Islet precursor cell (in vitro differentiated cells): ENCODE measurements at regions not wholly inside any gene's neighbourhood (a gene's known extent, or its start where the extent isn't known, plus 50 kb on each side); places are given as distances from the start of the nearest gene placed in this dataset.
"Not testable (repeated sequence)": the region's sequence is repeated elsewhere in the genome, so short reads cannot be mapped to it uniquely, and the experiment has no call there.

Experiments used
- DNase-seq: peaks from one replicate; pipeline ENCODE4 v3.0.0-alpha.2; 2018

DNA sequence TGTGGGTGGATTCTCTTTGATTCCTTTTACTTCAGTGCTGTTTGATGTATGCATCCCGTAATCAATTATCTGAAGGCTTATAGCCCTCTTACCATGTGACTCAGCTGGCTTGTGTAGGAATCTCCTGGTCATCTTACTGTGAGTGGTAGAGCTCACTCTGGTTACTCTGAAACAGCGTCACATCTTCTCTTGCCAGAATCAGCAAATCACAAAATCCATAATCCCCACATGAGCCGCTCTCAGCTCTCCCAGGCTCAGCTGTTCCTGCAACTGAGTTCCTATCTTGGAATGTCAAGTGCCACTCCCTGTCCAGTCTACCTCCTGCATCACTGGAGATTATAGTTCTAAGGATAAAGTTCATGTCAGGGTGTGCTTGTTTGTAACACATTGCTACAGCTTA lies 278.0 kb downstream of the FBXO8 start:
- DNase-seq: peak; percentile 67

DNA sequence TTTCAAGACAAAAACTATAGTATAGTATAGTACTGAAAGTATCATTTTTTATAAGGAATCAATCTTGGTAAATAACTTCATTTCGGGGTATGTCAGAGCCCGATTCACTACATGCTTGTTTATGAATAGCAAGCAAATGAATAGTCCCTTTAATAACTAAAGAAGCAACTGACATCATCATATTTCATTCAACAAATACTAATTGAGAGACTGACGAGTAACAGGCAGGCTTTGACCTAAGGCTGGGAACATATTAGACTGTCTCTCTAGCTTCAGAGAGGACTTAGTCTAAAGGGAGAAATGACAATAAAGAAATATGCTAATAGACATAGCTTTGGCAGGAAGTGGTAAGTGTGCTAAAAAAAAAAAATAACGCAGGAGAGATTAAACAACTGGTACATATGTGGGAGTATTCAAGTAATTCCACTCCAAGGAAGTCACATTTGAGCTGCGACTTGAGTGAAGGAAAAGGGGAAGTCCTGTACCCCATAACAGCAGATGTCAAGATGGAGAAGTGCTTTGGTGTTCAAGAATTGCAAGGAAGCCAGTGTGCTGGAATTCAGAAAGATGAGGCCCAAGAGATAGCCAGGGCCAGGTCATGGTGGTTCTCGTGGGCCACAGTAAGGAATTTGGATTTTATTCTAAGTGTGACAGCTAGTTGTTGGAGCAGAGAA lies 284.9 kb downstream of the FBXO8 start:
- DNase-seq: no peak

DNA sequence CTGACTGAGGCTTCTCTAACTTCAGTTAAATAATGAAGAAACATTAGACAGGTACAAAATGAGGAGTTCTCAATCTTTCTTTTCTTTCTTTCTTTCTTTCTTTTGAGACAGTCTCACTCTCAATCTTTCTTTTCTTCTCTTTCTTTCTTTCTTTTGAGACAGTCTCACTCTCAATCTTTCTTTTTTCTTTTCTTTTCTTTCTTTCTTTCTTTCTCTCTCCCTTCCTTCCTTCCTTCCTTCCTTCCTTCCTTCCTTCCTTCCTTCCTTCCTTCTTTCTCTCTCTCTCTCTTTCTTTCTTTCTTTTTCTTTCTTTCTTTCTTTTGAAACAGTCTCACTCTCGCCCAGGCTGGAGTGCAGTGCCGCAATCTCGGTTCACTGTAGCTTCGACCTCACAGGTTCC lies 287.7 kb downstream of the FBXO8 start:
- not testable (repeated sequence) for DNase-seq

DNA sequence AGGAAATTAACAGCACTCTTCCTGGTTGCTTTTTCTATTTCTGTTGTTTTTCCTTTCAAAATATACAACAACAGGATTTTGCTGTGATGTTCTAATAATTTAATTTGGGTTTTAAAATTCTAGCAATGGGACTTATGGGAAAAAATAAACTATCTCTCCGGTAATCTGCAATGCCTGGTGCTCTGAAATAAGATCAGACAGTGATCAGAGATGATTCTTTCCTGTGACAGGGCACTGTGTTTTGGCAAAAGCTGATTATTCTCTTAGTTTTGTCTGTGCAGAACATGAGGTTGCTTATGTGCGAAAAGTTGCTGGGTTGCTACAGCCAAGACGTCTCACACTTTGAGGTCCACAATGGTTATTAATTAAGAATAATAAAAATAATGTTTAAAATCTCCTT lies 291.7 kb downstream of the FBXO8 start:
- DNase-seq: no peak

DNA sequence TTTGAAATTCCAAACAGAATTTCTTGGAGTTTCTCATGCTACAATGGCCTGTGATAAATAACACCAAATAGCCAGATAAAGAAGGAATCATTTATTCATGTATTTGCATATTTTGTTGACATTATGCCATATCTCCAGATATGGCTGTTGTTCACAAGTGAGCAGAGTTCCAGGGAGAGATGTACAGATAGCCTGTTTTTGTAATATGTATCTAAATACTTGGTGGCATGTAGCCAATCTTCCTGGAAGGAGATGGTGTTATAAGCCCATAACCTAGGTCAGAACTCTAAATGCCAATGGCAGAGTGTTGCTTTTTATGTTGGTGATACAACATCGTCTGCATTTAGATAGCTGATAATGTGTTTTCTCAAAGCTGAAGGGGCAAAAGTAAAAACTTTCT lies 292.2 kb downstream of the FBXO8 start:
- no peak for DNase-seq

DNA sequence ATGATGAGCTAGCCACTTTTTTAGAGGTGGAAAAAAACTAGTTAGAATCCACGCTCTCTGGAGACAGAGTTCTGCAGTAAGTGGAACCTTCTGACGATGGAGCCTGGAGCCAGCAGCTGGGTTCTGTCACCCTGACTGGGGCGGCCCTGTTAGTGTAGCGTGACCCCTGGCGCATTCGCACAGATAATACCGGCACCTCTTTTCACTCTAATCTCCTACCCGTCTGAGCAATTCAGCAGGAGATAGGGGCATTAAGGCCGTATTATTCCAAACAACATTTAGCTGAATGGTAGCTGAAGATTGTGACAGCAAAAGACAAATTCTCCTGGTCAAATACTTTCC lies 292.6 kb downstream of the FBXO8 start:
- DNase-seq: peak; percentile 60

DNA sequence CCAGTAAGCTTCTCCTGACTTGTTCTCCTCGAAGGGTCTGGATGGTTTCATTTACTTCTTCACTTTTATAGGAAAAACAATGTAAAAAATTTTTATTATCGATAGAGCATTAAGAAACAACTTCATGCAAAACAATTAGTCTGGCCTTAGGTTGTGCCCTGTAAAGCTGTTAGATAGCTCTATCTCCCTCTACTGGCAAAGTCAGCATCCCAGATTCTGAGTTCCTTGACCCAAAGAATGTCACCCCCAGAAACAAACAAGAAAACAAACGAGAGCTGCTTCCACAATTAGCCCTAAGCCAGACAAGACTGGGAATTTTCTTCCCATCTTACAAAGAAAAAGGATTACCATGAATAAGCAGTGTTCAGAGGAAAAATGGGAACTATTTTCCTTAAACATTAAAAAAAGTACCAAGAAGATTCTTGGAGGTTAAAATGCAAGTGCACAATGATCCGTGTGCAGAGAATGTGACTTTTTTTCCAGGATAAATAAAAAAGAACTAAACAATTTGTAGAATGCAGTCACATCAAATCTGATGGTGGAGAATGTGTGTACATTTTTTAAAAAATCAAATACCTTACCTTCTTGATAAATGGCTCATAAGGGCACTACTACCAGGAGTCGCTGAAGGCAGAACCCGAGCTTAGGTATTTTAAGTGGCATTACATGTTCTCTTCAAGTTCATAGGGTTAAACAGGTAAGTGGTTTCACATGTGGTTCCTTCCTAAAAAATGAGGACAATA lies 293.2 kb downstream of the FBXO8 start:
- peak; percentile 52 for DNase-seq

DNA sequence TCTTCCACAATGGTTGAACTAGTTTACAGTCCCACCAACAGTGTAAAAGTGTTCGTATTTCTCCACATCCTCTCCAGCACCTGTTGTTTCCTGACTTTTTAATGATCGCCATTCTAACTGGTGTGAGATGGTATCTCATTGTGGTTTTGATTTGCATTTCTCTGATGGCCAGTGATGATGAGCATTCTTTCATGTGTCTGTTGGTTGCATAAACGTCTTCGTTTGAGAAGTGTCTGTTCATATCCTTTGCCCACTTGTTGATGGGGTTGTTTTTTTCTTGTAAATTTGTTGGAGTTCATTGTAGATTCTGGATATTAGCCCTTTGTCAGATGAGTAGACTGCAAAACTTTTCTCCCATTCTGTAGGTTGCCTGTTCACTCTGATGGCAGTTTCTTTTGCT lies 319.9 kb downstream of the FBXO8 start:
- DNase-seq: not testable (repeated sequence)

DNA sequence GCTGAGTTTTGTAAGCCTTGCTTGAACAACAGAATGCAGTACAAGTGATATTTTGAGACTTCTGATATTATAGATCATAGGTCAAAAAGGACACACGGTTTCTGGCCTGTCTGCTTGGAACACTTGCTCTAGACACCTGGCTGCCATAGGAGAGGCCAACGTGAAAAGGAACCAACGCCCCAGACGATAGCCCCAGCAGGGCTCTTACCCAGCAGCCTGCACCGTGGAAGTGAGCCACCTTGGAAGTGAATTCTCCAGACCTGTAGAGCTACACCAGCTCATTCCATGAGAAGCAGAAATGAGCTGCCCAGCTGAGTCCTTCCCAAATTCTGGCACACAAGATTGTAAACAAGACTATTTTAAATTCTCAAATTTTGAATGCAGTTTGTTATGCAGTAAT lies 323.1 kb downstream of the FBXO8 start:
- DNase-seq: no peak

DNA sequence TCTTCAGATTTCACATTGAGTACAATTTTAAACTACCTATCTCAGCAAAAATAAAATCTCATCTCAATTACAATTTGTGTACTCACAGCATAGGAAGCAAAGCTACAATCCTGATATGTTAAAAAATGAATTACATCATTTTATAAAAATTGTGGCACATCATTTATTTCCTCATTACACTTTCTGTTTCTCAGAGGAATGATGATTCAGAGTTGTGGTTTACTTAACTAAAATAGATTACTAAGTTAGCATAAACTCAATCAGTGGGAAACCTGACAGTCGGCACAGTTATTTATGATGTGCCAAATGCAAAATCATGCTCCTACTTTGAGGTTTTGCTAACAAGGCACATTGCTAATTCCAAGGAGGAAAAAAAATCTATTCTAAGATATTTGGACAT lies 325.0 kb downstream of the FBXO8 start:
- no peak for DNase-seq

DNA sequence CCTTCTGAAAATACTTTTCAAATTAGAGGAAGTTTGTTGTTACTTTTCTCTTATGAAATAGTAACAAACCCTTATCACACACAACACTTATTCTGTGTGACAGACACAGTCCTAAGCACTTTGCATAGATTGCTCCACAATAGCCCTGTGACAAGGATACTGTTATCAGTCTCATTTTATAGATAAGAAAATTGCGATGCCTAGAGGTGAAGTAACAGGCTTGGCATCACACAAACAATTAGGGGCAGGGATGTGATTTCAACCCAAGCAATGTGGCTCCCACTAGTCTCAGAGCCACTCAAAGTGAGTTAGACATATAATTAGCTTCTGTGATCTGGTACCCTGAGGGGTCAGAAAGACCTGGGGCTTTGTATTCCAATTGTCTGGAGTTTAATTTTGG lies 339.9 kb downstream of the FBXO8 start:
- peak; percentile 65 for DNase-seq

DNA sequence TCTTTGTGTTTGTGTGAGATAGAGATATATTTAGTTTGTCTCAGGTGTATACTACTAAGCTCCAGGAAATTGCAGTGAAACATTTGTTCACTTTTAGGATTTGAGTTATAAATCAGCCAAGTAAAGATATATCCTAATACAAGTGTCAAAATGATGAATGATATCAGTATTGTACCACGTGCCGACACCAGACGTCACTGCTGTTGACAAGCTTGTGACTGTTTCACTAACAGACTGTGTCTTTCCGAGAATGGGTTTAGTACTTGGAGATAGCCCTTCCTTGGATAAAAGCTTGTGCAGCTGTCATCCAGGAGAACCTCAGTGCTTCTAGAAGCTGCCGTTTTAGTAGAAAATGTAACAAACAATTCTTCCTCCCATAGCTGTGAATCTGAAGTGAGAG lies 343.3 kb downstream of the FBXO8 start:
- no peak for DNase-seq

DNA sequence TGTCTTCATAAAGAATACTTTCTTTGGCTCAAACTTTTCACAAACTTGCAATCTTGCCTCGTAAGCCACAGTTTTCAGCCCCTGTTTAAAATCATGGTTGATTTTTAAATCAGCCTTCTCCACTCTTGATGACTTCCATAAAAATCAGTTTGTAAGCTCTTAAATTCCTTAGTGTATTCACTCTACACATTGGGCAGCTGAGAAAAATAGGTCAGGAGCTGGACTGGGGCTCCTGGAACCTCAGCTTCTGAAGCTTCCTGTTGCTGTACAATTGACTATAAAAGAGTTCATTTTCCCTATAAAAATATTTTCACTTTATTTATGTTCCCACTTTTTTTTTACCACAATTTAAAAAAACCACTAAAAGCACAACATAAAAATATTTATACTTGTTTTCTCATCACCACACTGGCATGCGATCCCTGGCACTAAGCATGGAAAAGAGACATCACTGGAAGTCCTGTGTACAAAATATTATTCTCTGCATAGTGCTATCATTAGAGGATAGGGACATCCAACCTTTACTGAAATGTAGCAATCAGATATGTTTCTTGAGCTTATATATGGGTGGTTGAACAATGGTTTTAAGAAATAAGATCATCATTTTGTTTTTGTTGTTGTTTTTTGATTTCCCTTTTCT lies 345.7 kb downstream of the FBXO8 start:
- DNase-seq: no peak

DNA sequence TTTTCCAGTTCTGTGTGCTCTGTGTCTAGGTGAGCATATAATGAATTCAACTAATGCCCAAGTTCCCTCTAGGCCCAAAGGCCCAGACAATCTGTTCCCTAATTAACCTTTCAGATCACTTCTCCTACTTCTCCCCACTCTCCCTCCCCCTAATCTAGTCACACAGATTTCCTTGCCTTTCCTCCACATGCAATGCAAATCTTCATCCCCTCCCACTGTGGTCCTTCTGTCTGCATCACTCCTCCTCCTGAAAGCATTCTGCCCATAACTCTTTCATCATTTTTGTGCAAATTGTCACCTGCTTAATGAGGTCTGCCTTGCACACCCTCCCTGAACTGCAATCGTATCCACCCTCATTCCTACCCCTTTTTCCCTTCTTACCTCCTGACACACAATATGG lies 346.6 kb downstream of the FBXO8 start:
- DNase-seq: no peak

DNA sequence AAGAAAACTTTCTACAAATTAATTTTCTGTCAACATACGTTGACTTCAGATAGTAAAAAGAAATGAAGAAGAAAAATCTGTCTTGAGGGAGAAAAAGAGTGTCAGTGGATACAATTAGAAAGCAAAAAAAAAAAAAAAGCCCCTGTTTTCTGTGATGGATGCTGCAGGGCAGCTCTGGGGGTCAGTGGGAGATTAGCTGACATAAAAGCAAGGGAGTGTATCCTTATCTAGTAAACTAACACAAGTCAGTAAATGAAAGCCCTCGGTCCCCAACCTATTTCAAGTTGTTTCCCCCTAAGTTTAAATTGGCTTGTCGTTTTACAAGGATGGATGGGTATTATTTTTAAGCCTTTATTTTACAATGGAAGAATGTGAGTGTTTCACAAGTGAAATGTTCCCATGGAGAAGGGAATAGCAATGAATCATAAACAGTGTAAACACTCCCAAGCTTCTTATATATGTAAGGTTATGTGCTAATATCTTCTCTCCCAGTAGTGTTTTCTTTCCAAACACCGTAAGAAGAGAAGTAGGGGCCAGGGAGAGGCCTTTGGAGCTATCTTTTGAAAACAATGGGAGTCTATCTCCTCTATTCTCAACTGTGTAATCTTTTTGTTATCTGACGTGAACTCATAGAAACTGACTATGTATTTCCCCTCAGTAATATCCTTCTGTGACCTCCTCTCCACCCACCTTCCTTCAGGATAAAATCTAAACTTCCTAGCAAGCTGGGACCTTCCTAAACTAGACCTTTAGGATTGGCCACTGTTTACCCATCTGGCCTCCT lies 347.7 kb downstream of the FBXO8 start:
- DNase-seq: no peak

DNA sequence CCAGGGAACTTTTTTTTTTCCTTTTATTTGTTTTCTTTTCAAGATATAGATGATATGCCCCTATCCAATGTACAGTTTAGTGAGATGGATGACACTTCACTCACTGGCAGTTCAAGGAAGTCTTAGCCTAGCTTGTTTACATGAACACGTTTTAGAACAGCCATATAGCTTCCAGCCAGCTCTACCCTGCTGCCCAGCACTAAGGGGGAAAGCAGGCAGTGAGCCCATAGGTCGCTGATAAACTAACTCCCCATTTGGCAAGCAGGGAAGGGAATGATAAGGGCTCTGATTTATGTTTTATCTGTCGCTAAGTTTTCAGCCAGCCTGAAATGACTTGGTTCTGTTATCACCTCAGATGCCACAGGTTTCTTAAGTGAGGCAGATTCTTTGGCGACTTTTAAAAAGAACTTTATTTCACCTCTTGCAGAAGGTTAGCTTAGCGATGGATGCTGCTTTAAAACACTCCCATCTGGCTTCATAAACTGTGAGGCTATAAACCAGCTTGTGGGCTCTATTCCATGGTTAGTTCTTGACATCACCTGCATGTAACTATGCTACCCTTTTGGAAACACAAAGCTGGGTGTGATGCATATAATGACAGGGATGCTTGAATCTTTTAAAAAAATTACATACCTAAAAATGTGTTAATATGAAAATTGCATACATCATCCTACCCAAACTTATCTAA lies 348.4 kb downstream of the FBXO8 start:
- no peak for DNase-seq

DNA sequence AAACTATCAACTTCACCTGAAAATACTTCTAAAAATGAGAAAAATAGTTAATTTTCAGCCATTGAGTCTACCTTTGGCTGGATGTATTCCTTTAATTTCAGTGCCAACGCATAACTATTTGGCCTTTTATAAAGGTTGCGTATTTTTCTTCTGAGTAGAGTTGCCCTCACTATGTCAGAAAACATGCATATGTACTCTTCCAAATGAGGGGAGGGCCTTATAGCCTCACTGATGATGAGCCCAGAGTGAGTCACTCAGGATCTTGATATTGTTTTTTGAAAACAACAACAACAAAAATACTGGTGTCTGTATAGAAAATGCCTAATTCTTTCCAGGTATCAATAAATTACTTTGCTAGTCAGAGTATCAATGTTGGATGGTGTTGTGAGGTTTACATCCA lies 349.3 kb downstream of the FBXO8 start:
- no peak for DNase-seq

DNA sequence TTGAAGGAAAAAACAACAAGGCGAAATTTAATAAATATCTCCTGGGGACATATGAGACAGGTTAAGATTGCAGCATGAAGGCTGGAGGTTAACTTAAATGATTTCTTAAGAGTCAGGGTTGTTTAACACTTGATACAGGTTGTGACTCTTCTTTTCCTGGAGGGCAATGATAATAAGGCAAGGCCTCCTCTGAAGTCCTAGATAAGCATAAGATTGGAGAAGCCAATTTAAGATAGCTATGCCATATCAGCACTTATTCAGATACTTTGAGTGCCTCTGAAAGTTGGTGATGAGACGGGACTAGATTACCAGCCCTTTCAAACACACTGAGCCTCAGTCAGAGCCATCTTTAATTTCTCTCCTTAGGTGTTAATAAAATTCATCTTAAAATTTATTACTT lies 350.8 kb downstream of the FBXO8 start:
- no peak for DNase-seq

DNA sequence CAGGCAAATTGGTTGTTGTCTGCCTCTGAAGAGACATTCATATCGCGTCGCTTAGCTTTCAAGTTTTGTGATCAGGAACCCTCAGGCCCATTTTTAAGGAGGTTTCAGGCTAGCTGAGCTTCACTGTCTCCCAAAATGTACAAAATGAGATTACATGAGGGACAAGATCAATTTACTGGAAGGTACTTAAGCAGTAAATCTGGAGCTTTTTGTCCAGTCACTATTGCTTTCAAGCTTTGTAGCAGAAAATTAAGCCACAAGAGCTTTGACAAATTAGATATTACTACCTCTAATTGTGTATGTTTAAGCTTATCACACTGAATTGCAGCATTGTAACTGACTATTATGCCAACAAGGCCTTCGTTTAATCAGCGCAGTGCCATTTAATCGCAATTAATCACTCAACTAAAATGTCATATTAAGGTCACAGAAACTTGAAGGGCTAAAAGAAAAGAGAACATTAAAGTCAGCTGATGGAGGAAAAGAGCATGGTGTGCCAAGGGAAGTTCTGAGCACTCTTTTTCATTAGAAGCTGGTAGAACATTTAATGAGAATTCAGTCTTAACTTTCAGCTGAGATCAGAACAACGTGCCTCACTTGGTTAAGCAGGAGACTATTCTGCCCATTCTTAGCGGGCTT lies 353.0 kb downstream of the FBXO8 start:
- no peak for DNase-seq

DNA sequence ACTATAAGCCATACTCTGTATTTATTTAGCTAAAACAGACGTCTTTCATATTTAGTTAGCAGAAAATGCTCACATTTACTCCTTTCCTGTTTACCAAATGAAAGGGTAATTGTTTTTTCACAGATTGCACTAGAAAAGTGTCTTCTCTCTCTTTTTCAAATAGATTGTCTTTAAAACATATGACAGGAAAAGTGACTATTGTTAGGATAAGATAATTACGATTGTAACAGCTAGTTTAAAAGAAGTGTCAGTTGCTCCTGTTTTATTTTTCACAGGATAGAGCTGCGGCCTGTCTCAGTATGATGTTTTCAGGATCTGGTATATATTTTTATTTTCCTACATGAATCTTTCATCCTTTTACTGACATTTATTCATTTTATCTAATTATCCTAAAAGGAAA lies 353.5 kb downstream of the FBXO8 start:
- DNase-seq: no peak

DNA sequence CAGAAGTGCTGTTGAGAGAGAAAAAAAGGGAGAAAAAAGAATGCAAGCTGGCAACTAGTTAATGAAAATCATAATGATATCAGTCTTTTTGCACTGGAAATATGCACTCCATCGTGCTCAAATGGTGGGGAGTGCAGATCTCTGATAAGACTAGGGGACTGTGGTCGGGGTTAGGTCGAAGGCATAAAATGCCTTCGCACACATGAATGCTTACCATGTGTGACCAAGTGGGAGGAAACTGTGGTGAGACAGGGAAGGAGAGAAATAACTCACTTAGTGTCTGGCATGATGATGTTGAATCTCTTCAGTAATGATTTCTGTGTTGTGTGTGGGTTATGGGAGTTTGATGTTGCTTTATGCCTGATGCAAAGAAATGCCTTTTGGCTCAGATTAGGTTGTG lies 358.9 kb downstream of the FBXO8 start:
- no peak for DNase-seq

DNA sequence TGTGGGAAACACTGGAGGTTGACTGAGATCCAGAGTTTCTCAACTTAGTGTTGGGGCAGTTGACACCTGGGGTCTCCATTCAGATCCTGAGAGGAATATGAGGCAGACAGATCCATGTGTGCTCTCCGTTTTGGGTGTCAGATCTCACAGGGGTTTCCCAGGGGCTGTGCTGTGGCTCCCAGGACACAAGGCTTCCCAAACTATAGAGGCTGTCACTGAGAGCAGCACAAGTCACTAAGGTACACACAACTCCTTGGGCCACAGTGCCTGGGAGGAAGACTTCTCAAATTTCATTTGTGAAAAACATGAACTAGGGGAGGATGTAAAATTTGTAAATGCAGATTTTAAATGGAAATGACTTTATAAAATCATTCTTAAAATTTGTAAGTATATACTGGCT lies 363.6 kb downstream of the FBXO8 start:
- DNase-seq: no peak

DNA sequence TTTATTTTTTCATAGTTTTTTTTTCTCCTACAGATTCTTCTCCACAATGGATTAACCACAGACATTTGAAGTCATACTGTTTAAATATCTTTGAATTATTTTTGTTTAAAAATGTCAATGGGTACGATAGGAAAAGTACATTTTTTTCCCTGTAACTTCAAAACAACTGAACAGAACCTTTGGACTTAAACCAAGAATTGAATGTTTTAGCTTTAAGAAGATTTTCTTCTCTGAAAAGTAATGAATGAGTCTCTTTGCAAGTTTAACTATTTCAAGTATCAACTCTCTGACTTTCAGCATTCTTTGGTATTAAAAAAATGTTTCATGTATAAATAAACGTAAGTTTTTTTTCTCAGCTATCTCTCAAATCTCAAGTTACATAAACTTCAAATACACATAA lies 364.3 kb downstream of the FBXO8 start:
- DNase-seq: no peak
